OCI-LY1 (cell line): ENCODE measurements at regions not wholly inside any gene's neighbourhood (a gene's known extent, or its start where the extent isn't known, plus 50 kb on each side); places are given as distances from the start of the nearest gene placed in this dataset.

Experiments used
- H2AFZ ChIP-seq: fragments of 200-600 bp; sonication (generic), shearing (Covaris generic); 2 replicates; pipeline ENCODE4 v1.6.0; 2014; ENCODE audit warnings: antibody characterized with exemption, mild to moderate bottlenecking, low read length
- H3F3A ChIP-seq: fragments of 200-600 bp; sonication (generic), shearing (Covaris generic); 2 replicates; pipeline ENCODE4 v1.6.0; 2014; ENCODE audit warnings: mild to moderate bottlenecking, antibody characterized with exemption, low read length, moderate library complexity; ENCODE audit not compliant: insufficient read depth
- H3K27ac ChIP-seq: fragments of 200-600 bp; sonication (generic); 2 replicates; pipeline ENCODE4 v1.5.1; 2014; ENCODE audit warnings: low read length, mixed run types, mild to moderate bottlenecking, low read depth; ENCODE audit not compliant: poor library complexity, severe bottlenecking
- H3K27me3 ChIP-seq: fragments of 200-600 bp; sonication (generic); 2 replicates; pipeline ENCODE4 v1.6.0; 2014; ENCODE audit warnings: antibody characterized with exemption, mild to moderate bottlenecking, low read length, moderate library complexity; ENCODE audit not compliant: insufficient read depth
- H3K36me3 ChIP-seq: fragments of 200-600 bp; sonication (generic); 2 replicates; pipeline ENCODE4 v1.6.1; 2014; ENCODE audit warnings: mild to moderate bottlenecking, antibody characterized with exemption, low read length, moderate library complexity, mixed read lengths; ENCODE audit not compliant: insufficient read depth
- H3K4me1 ChIP-seq: fragments of 200-600 bp; sonication (generic); 2 replicates; pipeline ENCODE4 v1.5.1; 2014; ENCODE audit warnings: mild to moderate bottlenecking, low read length, moderate library complexity; ENCODE audit not compliant: insufficient read depth, severe bottlenecking
- H3K4me2 ChIP-seq: fragments of 200-600 bp; sonication (generic), shearing (Covaris generic); 2 replicates; pipeline ENCODE4 v1.6.1; 2014; ENCODE audit warnings: low read length
- H3K4me3 ChIP-seq: fragments of 200-600 bp; sonication (generic); 2 replicates; pipeline ENCODE4 v1.5.1; 2014; ENCODE audit warnings: low read length, low read depth, mild to moderate bottlenecking, mixed read lengths; ENCODE audit not compliant: poor library complexity, severe bottlenecking
- H3K79me2 ChIP-seq: fragments of 200-600 bp; shearing (Covaris generic); 2 replicates; pipeline ENCODE4 v1.6.1; 2016; ENCODE audit warnings: mixed run types, low read length, mixed read lengths; ENCODE audit not compliant: insufficient read depth
- H3K9ac ChIP-seq: fragments of 200-600 bp; sonication (generic), shearing (Covaris generic); 2 replicates; pipeline ENCODE4 v1.6.1; 2014; ENCODE audit warnings: mild to moderate bottlenecking, low read length, mixed read lengths
- H3K9me2 ChIP-seq: fragments of 200-600 bp; sonication (generic), shearing (Covaris generic); 2 replicates; pipeline ENCODE4 v1.6.1; 2014; ENCODE audit warnings: low read depth, mild to moderate bottlenecking, low read length, mixed read lengths
- H3K9me3 ChIP-seq: fragments of 200-600 bp; shearing (Covaris generic); 2 replicates; pipeline ENCODE4 v1.6.1; 2014; ENCODE audit warnings: low read length, mixed read lengths
- H4K20me1 ChIP-seq: fragments of 200-600 bp; sonication (generic), shearing (Covaris generic); 2 replicates; pipeline ENCODE4 v1.6.0; 2016; ENCODE audit warnings: mild to moderate bottlenecking, low read length; ENCODE audit not compliant: insufficient read depth
- CTCF ChIP-seq: fragments of 200-600 bp; sonication (generic), shearing (Covaris generic); IDR thresholded peaks from 2 replicates; pipeline ENCODE4 v1.5.1; 2017; ENCODE audit warnings: mild to moderate bottlenecking, antibody characterized with exemption, low read length, moderate library complexity, mixed read lengths
- EZH2 ChIP-seq: fragments of 200-600 bp; sonication (generic), shearing (Covaris generic); IDR thresholded peaks from 2 replicates; pipeline ENCODE4 v1.8.0; 2017; ENCODE audit warnings: borderline replicate concordance, mixed run types, mild to moderate bottlenecking, antibody characterized with exemption, low read length, moderate library complexity, mixed read lengths

- TF ChIP-seq CTCF (no peak), EZH2 (no peak)
- Histone ChIP-seq H3K4me3 (no peak overlapping the region), H3K36me3 (no peaks in the 10 kb centered on the region), H3K9ac (no peak overlapping the region), H3K27me3 (no peaks in the 10 kb centered on the region), H3K79me2 (no peaks in the 10 kb centered on the region), H3K4me2 (no peak overlapping the region), H3K4me1 (no peaks in the 10 kb centered on the region), H3K9me3 (no peaks in the 10 kb centered on the region), H3K27ac (no peak overlapping the region), H4K20me1 (no peaks in the 10 kb centered on the region), H3F3A (no peaks in the 10 kb centered on the region), H2AFZ (no peak overlapping the region), H3K9me2 (no peaks in the 10 kb centered on the region)
These were observed 184.5 kb upstream of the CXCL12 start for GRCh38 chr10:44569193-44570091.

- H3K27me3 ChIP-seq, result no peaks in the 10 kb centered on the region
- H3K4me2 ChIP-seq, result no peak overlapping the region
- H3K27ac ChIP-seq, result no peak overlapping the region
- no peaks in the 10 kb centered on the region for H3F3A ChIP-seq
- H3K9me3 ChIP-seq, result no peaks in the 10 kb centered on the region
- H3K9me2 ChIP-seq, result no peaks in the 10 kb centered on the region
- H4K20me1 ChIP-seq, result no peaks in the 10 kb centered on the region
- no peak overlapping the region for H3K9ac ChIP-seq
- no peak for TF ChIP-seq EZH2
- no peak for TF ChIP-seq CTCF
- H3K36me3 ChIP-seq, result no peaks in the 10 kb centered on the region
- H2AFZ ChIP-seq, result no peak overlapping the region
- no peaks in the 10 kb centered on the region for H3K4me1 ChIP-seq
- H3K79me2 ChIP-seq, result no peaks in the 10 kb centered on the region
- H3K4me3 ChIP-seq, result no peak overlapping the region
These were observed 186.8 kb upstream of the CXCL12 start for GRCh38 chr10:44571701-44572100.

GRCh38 chr10:44572146-44572545, 187.2 kb upstream of the CXCL12 start:
- no peaks in the 10 kb centered on the region for H3F3A ChIP-seq
- no peak overlapping the region for H3K4me3 ChIP-seq
- H4K20me1 ChIP-seq, result no peaks in the 10 kb centered on the region
- H3K4me2 ChIP-seq, result no peak overlapping the region
- no peak overlapping the region for H2AFZ ChIP-seq
- H3K9me3 ChIP-seq, result no peaks in the 10 kb centered on the region
- H3K9me2 ChIP-seq, result no peaks in the 10 kb centered on the region
- H3K36me3 ChIP-seq, result no peaks in the 10 kb centered on the region
- no peaks in the 10 kb centered on the region for H3K79me2 ChIP-seq
- H3K27ac ChIP-seq, result no peak overlapping the region
- H3K4me1 ChIP-seq, result no peaks in the 10 kb centered on the region
- TF ChIP-seq CTCF, result no peak
- no peak for TF ChIP-seq EZH2
- H3K27me3 ChIP-seq, result no peaks in the 10 kb centered on the region
- no peak overlapping the region for H3K9ac ChIP-seq
